GM18508 (cell line): ENCODE measurements at regions not wholly inside any gene's neighbourhood (a gene's known extent, or its start where the extent isn't known, plus 50 kb on each side); places are given as distances from the start of the nearest gene placed in this dataset.

ENCODE experiments used
- ATAC-seq: cut with Tn5 transposase; IDR thresholded peaks from one replicate; pipeline ENCODE4 v1.9.1; 2021; ENCODE audit warnings: moderate number of reproducible peaks; ENCODE audit not compliant: insufficient read depth, unreplicated experiment

DNA sequence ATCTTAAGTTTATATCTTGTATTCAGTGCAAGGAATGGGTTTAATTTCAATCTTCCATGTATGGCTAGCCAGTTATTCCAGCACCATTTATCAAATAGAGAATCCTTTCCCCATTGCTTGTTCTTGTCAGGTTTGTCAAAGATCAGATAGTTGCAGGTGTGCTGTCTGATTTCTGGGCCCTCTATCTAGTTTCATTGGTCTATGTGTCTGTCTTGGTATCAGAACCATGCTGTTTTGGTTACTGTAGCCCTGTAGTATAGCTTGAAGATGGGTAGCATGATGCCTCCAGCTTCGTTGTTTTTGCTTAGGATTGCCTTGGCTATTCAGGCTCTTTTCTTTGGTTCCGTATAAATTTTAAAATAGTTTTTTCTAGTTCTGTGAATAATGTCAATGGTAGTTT, 200.0 kb downstream of the MANEA start:
- ATAC-seq, result no peak

DNA sequence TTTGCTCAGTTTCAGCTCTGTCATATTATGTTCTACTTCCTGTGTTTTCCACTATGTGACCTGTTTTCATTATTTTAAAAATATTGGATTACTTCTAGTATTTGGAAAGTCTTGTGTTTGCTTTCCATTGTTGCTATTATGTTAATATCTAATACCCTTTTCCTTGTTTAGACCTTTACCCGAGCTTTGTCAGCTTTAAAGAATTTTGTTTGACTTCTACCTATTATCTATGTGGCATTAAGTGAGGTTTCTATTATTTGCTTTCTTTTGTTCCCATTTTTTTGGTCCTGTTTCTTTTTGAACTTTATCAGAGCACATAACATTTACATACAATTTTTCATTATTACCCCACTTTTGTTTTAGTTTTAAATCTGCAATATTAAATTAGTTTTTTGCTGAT, 202.7 kb downstream of the MANEA start:
- ATAC-seq, result no peak

DNA sequence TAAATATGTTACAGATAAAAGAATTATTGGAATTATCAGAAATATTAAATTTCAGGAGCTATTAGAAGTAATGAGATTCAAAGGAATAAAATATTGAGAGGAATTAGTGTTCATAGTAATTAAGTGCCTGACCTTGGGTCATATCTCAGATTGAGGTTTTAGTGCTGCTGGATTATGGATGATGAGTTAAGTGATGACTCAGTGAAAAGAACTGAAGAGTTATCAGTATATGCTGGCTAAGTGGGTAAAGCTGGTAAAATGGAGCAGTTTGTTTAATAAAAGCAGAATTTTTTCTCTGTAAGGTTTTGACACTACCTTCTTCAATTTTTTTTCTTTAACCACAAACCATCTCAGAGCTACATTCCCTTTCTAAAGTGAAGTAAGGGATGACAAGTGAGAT, 206.7 kb downstream of the MANEA start:
- ATAC-seq, result no peak

DNA sequence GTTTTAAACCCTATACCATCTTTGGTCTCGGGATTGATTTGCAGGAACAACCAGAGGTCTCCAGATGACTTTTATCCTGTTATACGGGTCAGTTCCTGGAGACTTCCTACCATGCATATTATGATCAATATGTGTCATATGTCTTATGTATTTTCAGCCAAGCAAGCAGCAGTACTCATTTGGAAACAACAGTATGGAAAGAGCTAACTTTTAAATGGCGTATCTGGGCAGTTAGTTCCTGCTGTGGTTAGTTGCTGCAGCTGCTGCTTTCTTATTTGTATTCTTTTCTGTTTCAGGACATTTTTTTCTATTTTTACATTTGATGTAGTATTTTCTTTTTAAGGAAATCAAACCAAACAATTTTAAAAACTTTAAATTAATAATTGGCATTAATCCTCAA, 207.5 kb downstream of the MANEA start:
- ATAC-seq, result no peak

DNA sequence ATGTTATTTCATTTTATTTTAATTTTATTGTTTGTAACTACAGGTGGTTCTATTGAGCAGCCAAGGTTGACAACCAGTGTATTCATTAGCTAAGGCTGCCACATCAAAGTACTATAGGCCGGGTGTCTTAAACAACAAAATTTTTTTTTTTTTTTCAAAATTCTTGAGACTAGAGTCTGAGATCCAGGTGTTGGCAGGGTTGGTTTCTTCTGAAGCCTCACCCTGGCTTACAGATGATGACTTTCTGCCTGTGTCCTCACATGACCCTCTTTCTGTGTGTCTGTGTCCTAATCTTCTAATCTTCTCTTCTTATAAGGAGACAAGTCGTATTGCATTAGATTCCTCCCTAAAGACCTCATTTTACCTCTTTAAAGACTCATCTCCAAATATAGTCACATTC, 208.4 kb downstream of the MANEA start:
- ATAC-seq, result no peak

DNA sequence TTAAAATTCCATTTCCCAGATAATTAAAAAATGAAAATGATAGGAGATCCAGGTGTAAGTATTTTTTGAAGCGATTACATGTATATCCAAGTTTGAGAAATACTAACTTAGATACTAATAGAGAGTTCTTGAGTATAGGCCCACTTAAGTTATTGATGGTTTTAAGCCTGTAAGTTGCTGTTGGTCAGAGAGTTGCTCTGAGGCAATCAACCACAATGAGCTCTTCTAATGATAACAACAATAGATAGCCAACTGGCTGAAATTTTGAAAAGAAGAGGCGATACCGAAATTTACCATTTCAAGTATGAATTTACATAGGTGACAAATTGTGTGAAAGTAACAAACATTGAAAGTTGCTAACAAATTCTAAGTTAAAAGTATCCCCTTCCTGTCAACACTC, 209.5 kb downstream of the MANEA start:
- no peak for ATAC-seq

DNA sequence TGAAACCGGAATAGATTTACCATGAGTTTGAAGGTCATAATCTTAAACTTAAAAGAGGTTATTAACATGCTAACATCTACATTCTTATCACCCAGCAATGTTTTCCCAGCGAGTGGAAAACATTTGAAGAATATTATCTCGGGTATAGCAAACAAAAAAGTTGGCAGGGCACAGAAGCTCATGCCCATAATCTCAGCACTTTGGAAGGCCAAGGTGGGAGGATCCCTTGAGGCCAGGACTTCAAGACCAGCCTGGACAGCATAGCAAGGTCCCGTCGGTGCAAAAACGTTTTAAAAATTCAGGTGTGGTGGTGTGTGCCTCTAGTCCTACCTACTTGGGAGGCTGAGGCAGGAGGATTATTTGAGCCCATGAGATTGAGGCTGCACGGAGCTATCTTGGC, 213.5 kb downstream of the MANEA start:
- no peak for ATAC-seq

DNA sequence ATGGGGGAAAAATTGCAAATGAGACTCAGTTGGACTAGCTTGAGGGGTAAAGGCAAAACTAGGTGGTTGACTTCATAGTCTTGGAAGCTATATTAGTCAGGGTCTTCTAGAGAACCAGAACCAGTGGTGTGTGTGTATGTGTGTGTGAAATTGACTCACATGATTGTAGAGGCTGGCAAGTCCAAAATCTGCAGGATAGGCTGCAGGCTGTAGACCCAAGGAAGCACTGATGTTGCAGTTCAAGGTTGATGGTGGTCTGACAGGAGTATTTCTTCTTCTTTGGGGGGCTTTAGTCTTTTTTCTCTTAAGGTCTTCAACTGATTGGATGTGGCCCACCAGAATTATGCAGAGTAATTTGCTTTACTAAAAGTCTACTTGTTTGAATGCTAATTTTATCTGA, 217.4 kb downstream of the MANEA start:
- ATAC-seq, result no peak

DNA sequence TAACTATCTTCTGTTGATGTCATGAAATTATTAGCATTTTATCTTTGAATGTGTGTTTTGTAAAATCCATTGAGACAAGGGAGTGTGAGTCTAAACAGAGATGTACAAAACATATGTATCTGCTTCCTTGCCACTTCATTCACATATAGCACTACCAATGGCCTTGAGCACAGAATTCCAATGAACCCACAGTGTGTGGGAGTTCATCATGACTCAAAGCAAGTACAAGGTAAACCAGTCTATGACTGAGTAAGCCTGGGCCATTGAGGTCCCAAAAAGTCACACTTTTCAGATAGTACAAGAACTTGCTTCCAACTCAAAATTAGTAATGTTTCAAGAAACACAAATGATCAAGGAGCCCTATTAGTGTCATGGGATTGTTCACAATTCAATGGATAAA, 218.6 kb downstream of the MANEA start:
- ATAC-seq, result no peak

DNA sequence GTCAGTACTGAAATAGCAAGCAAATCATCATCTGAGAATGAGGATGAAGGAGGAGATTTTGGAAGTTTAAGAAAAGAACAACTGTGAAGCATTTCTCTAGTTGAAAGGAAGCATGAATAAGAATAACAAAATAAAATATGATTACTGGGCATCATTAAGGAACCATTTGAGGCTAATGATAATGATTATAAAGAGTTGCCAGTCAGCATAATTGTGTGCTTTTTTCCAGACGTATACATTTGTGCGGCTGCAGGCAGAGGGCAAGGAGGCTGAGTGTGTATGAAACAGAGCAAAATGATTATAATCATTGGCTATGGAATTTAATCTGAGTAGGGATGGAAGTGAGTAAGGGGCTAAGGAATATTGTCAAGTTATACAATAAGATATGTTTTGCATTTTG, 218.7 kb upstream of the FUT9 start:
- no peak for ATAC-seq

DNA sequence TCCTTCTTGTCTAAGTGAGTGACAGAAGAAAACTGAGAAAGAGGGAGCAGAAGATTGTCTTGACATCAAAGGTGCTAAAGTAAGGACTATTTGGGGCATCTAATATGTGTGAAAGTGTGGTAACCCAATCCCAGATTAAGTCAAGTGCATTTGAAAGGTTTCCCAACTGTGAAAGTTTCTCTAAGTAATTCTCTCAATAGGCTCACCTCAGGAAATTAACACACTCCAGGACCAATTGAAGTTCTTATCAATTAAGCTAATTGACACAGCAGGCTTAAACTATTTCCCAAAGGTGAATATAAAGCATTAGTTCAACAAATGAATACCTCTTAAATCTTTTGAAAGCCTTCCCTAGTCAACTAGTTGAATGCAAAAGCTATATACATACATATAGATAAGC, 212.8 kb upstream of the FUT9 start:
- no peak for ATAC-seq

DNA sequence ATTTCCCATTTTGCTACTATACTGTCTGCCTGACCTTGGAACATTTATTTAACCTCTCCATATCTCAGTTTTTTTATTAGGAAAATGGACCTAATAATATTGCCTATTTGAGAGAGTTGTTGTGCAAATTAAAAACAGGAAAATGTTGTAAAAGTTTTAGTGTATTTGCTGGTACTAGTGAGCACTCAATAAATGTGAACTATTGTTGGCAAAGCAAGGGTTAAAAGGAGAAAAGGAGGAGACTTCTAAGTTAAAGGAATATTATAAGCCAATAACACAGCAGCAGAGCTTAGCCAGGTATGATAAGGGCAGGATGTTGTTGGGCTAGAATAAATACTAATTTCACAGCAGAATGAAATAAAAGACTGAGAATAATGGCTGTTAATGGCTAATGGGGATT, 211.9 kb upstream of the FUT9 start:
- no peak for ATAC-seq

DNA sequence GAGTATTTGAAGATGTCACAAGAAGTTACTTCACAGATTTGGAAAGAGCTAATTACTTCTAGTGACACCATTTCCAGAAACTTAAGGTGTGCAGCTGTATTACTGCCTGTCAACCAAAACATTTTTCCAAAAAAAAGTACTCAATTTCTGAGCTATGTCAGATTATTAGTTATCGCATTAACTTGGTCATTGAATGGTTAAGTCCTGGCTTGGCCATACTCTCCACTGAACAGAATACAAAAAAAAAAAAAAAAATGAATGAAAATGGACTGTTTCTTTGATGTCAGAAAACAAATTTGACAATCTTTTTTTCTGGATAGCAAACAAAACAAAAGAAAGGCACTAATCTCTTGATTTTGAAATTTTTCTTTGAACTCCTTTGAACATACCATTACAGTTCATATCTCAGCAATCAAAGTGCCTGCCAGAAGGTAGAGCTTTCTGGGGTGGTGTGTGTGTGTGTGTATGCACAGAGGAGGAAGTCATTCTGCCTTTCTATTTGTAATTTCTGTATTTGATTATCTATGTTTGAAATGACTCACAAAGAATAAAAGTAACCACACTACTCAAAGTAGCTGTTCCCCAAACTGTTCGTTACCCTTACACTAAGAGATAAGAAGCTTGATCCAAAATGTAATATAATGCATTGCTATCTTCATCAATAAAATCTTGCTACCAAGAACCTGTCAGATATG, 210.8 kb upstream of the FUT9 start:
- no peak for ATAC-seq

DNA sequence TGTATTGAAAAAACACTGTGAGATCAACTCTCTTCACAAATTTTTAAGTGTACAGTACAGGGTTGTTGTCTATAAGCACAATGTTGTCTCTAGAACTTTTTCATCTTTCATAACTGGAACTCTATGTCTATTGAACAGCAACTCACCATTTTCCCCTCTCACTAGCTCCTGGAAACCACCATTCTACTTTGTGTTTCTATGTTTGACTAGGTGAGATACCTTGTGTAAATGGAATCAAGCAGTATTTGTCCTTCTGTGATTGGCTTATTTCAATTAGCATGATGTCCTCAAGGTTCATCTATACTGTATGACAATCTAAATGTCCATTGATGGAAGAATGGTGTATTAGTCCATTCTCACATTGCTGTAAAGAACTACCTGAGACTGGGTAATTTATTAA, 210.1 kb upstream of the FUT9 start:
- ATAC-seq, result no peak

DNA sequence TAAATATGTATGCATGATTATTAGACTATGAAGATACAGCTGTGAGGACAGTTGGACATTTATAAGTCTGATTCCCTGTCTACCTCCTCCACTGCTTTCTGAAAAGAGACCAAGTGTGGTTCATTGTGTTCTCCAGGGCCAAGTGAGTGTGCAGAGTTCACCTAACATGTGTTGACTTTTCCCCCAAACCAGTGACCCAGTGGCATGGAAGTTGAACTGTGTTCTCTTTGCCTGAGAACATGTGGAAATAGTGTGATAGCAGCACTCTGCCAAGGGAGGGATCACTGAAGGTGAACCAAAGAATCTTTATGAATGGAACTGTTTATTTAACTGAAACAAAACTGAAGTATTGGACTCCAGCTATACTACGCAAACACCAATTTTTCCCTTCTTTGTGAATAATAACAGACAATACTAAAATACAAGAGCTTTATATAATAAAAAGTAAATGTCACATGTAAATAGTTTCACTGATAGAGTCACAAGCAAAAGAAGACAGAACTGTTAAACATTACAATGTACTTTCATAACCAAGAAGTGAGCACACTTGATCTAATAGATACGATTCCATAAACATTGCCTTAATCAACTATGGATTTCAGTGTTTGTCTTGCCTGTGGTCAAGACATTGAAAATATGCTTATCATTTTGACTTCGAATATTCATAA, 200.3 kb upstream of the FUT9 start:
- no peak for ATAC-seq

DNA sequence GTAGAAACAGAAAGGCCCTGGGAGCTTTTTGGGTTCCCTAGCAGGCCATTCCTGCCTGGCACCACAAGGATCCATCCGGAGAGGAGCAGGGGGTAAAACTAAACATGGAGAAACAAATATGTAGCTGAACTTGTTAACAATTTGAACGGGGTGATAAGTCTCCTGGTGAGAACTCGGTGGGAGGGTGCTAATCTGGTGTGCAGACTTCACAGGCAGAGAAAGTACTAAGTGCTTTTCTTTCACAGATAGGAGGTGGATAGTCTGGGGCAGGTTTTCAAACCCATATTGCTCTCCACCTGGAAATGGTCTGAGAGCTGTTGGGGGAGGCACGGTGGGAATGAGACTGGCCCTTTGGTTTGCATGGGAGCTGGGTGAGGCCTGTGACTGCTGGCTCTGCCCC, 196.3 kb upstream of the FUT9 start:
- no peak for ATAC-seq

DNA sequence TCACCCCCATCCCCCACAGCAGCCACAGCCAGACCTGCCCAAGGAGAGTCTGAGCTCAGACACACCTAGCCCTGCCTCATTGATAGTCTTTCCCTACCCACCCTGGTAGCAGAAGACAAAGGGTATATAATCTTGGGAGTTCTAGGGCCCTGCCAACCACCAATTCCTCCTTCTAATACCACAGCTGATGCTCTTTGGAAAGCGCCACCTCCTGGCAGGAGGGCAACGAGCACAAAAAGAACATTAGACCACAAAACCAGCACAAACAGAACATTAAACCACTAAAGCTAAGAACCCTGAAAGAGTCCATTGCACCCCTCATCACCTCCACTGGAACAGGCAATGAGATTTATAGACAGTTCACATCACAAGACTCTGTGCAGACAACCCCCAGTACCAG, 195.8 kb upstream of the FUT9 start:
- no peak for ATAC-seq

DNA sequence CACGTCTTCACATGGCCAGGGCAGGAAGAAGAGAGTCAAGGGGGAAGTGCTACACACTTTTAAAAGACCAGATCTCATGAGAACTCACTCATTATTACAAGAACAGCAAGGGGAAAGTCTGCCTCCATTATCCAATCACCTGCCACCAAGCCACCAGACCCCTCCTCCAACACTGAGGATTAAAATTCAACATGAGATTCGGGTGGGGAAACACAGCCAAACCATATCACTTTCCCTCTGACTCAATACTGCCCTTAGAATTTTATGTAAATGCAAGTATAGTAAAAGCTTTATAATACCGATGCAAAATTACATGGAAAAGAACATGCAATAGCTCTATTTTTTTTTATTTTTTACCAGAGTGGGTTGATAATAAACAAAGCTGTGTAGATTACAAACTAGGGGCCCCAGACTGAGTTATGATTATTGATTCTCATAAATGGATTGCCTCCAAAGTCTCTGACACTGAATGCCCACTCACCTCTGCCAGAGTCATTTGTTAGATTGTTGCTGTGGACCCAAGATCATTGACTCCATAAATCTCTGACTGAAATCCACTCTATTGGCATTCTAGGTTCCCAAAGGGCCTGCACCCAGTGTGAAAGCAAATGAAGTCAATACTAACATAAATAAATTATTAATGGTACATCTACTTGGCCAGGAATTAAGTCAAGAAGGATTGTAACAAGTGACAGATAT, 184.8 kb upstream of the FUT9 start:
- no peak for ATAC-seq

DNA sequence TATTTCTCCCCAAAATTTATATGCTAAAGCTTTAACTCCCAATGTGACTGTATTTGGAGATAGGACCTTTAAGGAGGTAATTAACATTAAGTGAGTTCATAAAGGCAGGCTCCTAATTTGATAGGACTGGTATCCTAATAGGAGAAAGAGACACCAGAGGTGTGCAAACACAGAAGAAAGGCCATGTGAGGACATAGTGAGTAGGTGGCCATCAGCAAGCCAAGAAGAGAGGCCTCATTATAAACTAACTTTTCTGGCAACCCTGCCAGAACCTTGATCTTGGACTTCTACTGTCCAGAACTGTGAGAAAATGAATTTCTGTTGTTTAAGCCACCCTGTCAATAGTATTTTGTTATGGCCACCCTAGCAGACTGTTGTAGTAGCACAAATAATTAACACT, 177.9 kb upstream of the FUT9 start:
- ATAC-seq, result no peak

DNA sequence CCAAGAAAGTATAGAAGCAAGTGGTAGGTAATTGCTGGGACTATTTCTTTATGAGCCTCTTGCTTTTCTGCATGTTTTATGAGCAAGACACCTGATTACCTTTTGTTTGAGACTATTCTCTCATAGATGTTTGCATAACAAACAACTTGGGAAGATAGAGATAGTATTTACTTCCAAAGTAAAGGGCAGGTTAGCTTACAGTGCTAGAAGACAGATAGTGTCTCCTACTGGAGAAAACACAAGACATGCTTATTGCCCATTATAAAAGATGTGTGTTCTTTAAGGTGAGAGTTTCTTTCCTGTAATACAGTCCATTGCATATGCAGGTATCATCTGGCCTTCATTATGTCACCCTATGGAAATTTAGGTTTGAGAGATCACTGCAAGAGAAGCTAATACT, 174.2 kb upstream of the FUT9 start:
- no peak for ATAC-seq

DNA sequence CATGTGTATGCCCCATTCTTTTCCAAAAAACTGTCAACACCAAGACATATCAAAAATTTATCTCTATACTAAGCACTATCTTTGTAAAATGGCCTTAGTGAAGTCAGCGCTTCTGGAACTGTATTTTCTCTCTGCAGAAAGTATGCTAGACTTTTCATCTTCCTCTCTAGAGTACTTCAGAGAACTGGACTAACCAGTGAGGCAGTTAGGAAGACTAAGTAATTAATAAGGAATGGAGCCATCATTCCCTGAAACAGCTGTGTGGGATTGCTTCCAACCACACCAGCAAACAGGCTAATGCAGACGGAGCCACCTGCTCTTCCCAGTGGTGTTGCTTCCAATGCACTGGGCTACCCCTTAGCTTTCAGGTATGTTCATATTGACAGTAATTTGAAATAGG, 169.1 kb upstream of the FUT9 start:
- no peak for ATAC-seq

DNA sequence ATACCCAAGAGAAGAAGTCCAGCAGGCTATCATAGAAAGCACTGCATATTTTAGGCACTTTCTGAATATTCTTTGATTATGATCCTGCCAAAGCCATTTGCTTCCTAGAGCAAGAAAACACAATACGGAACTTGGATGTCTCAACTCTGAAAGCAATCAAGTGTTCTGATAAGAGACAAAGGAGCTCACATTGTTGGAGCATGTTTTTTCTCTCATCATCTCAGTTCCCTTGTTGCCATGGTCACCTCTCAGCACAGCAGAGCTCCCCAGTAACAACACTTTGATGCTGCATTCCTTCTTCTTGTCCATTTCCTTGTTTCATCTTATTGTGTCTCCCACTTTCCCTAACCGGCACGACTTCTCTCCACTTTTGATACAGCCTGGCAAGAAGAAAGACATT, 168.7 kb upstream of the FUT9 start:
- no peak for ATAC-seq
